Adrenal gland (tissue), 5 donors: ENCODE measurements at regions not wholly inside any gene's neighbourhood (a gene's known extent, or its start where the extent isn't known, plus 50 kb on each side); places are given as distances from the start of the nearest gene placed in this dataset.

ENCODE experiments used
- CTCF ChIP-seq, 6 experiments: fragments of 450-650 bp in 4 of 6; fragments of 200-600 bp in 2 of 6; sonication (generic) in 1 of 6; IDR thresholded peaks; 1 replicate in 5 of 6; 2 replicates in 1 of 6; pipeline versions ENCODE4 v1.5.1 to v1.8.0; 2016 to 2021; ENCODE audit warnings: antibody characterized with exemption in 6 of 6, mild to moderate bottlenecking in 2 of 6, moderate library complexity in 1 of 6
- POLR2A ChIP-seq, 2 donors: fragments of 450-650 bp; IDR thresholded peaks; one replicate each; pipeline ENCODE4 v1.6.1; 2017; ENCODE audit warnings: antibody characterized with exemption in 2 of 2, mild to moderate bottlenecking in 2 of 2, moderate library complexity in 1 of 2
- donor health status: DM: no; HTN: no; CAD: no.

- TF ChIP-seq POLR2A (IDR thresholded peaks at IDR 0.05) = no peak
- no peak for TF ChIP-seq CTCF (IDR thresholded peaks at IDR 0.05)
These were observed 168.5 kb upstream of the ACTBL2 start for GRCh38 chr5:57651127-57651526.
